ENCODE measurements at regions not wholly inside any gene's neighbourhood (a gene's known extent, or its start where the extent isn't known, plus 50 kb on each side); places are given as distances from the start of the nearest gene placed in this dataset.

GRCh38 chr6:3670356-3670755 is 81.2 kb downstream of the PXDC1 start:
- Histone ChIP-seq H3K4me1 (ENCODE audit: control insufficient read depth, insufficient read depth, low read length) (no peaks in the 10 kb centered on the region), H2BK120ac (ENCODE audit: low read depth, low read length) (no peak overlapping the region), H4K8ac (ENCODE audit: low read depth in 2 of 2, low read length in 2 of 2) (no peak overlapping the region), H2AK5ac (ENCODE audit: low read depth, low read length) (no peak overlapping the region), H3K18ac (ENCODE audit: low read depth, low read length) (no peak overlapping the region), H3K23ac (ENCODE audit: low read depth, low read length) (no peak overlapping the region), H2BK20ac (ENCODE audit: low read depth, low read length) (no peak overlapping the region), H3K4ac (ENCODE audit: low read depth, low read length) (no peak overlapping the region), H3K4me2 (ENCODE audit: low read depth, low read length) (no peak overlapping the region), H3K9me1 (ENCODE audit: insufficient read depth, low read length) (no peaks in the 10 kb centered on the region), H3K14ac (replicated peaks; ENCODE audit: low read depth, low read length) (no peak overlapping the region), H3K27ac (ENCODE audit: insufficient read depth, low read length) (no peak overlapping the region), H2BK15ac (ENCODE audit: low read depth, low read length) (no peak overlapping the region), H4K20me1 (ENCODE audit: insufficient read depth, low read length) (no peaks in the 10 kb centered on the region), H3K27me3 (ENCODE audit: control insufficient read depth, insufficient read depth, low read length) (peaks cover 13% of the 10 kb centered on the region), H4K5ac (ENCODE audit: low read depth, low read length) (no peak overlapping the region), H3K36me3 (ENCODE audit: control insufficient read depth, insufficient read depth, low read length) (no peaks in the 10 kb centered on the region), H3K4me3 (ENCODE audit: insufficient read depth, low read depth, low read length) (no peak overlapping the region), H3K56ac (ENCODE audit: extremely low read depth, insufficient read depth, low read length) (no peak overlapping the region), H4K91ac (ENCODE audit: insufficient read depth, low read depth, low read length) (no peak overlapping the region), H3K79me1 (ENCODE audit: low read depth in 1 of 2, low read length in 2 of 2) (no peaks in the 10 kb centered on the region), H2BK5ac (ENCODE audit: low read depth, low read length, poor library complexity, severe bottlenecking) (no peak overlapping the region), H3K9ac (ENCODE audit: low read depth, low read length) (no peak overlapping the region), H2AFZ (replicated peaks; ENCODE audit: low read length, poor library complexity) (no peak overlapping the region), H3K9me3 (ENCODE audit: control insufficient read depth, insufficient read depth, low read length) (peaks cover 2% of the 10 kb centered on the region; the same call in 1 of the 2 replicates), H2AK9ac (replicated peaks; ENCODE audit: low read depth, low read length, poor library complexity) (no peak overlapping the region)
- TF ChIP-seq RCOR1 (IDR thresholded peaks at IDR 0.05; ENCODE audit: insufficient replicate concordance, low read length) (no peak), FOS (IDR thresholded peaks at IDR 0.05; ENCODE audit: low read depth, low read length) (no peak), USF2 (IDR thresholded peaks at IDR 0.05; ENCODE audit: low read depth, low read length) (no peak), MAFK (IDR thresholded peaks at IDR 0.05; ENCODE audit: low read depth, low read length) (no peak), CTCF (conservative IDR thresholded peaks at IDR 0.05; ENCODE audit: low read depth, low read length) (no peak), MAZ (IDR thresholded peaks at IDR 0.05; ENCODE audit: borderline replicate concordance, low read depth, low read length) (no peak), MXI1 (IDR thresholded peaks at IDR 0.05; ENCODE audit: borderline replicate concordance, low read depth, low read length) (no peak), SMC3 (IDR thresholded peaks at IDR 0.05; ENCODE audit: low read depth, low read length) (no peak), BHLHE40 (IDR thresholded peaks at IDR 0.05; ENCODE audit: low read depth, low read length) (no peak), CEBPB (IDR thresholded peaks at IDR 0.05; ENCODE audit: low read depth, low read length) (no peak), RFX5 (IDR thresholded peaks at IDR 0.05; ENCODE audit: low read depth, low read length) (no peak), POLR2A (IDR thresholded peaks at IDR 0.05; ENCODE audit: low read depth, low read length) (no peak), CHD1 (IDR thresholded peaks at IDR 0.05; ENCODE audit: low read depth, low read length) (no peak), RAD21 (IDR thresholded peaks at IDR 0.05; ENCODE audit: low read length) (no peak)
- TF ChIP-seq, protein P1, sequence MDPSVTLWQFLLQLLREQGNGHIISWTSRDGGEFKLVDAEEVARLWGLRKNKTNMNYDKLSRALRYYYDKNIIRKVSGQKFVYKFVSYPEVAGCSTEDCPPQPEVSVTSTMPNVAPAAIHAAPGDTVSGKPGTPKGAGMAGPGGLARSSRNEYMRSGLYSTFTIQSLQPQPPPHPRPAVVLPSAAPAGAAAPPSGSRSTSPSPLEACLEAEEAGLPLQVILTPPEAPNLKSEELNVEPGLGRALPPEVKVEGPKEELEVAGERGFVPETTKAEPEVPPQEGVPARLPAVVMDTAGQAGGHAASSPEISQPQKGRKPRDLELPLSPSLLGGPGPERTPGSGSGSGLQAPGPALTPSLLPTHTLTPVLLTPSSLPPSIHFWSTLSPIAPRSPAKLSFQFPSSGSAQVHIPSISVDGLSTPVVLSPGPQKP (IDR thresholded peaks at IDR 0.05; ENCODE audit: borderline replicate concordance, low read depth, low read length): no peak
- in situ Hi-C loops (cut with MboI; ENCODE audit: low sequenced_read_pairs): no loop called here
- ChIA-PET CTCF (no interaction called here), POLR2A (ENCODE audit: unreplicated experiment) (no interaction called here)
- DNase-seq (no peak), ATAC-seq (ENCODE audit: low read depth) (no peak)
- dilution Hi-C loops (cut with HindIII; ENCODE audit: low sequenced_read_pairs, unreplicated experiment): no loop called here
- intact Hi-C loops (cut with micrococcal nuclease): no loop called here
- no CpG with 5 or more reads among the region's 1 CpG for WGBS, 2 experiments (ENCODE audit: extremely low coverage in 2 of 2, insufficient read length in 1 of 2)
- no TSS peak for BruUV-seq (replicated peaks)
